Activated T-helper 1 cell treated with Interleukin-2 at 50 U/mL for 16 hours (primary cell): ENCODE measurements at regions not wholly inside any gene's neighbourhood (a gene's known extent, or its start where the extent isn't known, plus 50 kb on each side); places are given as distances from the start of the nearest gene placed in this dataset.

Experiments
- DNase-seq: peaks from one replicate; pipeline ENCODE4 v3.0.0-alpha.2; 2020; ENCODE audit warnings: low read depth

DNA sequence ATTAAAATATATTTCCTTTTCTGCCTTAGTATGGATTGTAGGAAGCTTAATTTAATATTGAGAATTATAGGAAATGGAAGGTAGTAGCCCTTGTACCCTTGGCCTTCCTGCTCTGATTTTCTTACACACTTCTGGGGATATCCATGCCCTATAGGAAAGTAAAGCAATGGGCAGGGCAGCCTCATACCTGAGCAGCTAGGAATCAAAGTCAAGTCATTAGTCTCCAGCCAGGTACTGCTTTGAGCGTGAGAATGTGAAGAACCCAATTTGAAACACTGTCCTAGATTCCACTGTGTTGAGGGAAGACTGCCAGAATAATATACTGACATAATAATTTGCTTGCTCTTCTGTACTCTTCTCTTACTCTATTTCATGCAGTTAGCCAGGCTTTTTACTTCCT is 51.0 kb upstream of the L3MBTL3 start:
- no peak for DNase-seq

DNA sequence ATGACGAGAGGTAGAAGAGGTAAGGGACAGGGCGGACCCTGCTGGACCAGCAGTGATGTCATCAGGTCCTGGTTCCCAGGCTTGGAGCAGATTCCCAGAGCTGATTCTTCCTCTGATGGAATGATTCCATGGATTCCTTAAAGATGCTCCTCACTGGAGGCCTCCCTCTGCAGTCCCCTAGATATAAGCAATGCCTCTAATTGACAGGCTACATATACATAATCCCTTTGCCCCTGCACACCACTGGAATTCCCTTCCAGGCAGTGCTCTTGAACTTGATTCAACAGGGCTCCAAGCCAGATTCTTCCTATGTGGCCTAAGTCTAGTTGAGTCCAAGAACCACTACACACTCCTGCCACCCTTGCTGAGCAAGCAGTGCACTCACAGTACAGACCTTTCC is 52.3 kb upstream of the L3MBTL3 start:
- no peak for DNase-seq

DNA sequence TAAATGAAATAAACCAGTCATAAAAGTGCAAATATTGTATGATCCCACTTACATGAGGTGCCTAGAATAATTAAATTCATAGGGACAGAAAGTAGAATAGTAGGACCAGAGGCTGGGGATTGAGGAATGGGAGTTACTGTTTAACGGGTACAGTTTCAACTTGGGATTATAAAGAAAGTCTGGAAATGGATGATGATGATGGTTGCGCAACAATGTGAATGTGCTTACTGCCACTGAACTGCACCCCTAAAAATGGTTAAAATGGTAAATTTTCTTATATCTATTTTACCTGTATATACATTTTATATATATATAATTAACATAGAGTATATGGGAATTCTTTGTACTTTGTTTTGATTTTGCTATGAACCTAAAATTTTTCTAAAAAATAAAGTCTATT is 53.3 kb upstream of the L3MBTL3 start:
- DNase-seq, result no peak

DNA sequence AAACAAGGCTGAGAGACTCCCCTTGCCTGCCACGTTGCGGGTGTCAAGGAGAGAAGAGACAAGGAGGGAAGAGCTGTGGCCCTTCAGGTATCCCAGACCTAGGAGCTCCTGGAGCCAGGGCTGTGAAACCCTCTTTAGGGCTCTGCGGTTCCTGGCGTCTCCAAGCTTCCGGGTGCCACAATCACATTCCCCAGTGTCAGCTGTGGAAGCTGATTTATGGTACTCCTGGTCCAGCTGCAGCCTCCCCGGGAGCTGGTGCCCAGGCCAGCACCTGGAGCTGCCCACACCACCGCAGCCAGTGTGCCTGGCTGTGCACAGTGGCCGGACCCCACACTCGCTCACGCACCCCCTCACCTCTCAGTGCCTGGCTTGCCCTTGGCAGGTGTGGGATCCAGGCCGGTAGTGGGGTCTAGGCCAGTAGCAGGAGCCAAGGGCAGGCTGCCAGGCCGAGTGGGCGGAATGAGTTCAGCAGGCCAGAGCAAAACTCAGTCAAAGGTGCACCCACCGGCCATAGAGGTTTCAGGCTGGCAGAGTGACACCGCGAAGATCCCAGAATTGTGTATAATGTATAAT is 58.9 kb upstream of the L3MBTL3 start:
- DNase-seq, result no peak

DNA sequence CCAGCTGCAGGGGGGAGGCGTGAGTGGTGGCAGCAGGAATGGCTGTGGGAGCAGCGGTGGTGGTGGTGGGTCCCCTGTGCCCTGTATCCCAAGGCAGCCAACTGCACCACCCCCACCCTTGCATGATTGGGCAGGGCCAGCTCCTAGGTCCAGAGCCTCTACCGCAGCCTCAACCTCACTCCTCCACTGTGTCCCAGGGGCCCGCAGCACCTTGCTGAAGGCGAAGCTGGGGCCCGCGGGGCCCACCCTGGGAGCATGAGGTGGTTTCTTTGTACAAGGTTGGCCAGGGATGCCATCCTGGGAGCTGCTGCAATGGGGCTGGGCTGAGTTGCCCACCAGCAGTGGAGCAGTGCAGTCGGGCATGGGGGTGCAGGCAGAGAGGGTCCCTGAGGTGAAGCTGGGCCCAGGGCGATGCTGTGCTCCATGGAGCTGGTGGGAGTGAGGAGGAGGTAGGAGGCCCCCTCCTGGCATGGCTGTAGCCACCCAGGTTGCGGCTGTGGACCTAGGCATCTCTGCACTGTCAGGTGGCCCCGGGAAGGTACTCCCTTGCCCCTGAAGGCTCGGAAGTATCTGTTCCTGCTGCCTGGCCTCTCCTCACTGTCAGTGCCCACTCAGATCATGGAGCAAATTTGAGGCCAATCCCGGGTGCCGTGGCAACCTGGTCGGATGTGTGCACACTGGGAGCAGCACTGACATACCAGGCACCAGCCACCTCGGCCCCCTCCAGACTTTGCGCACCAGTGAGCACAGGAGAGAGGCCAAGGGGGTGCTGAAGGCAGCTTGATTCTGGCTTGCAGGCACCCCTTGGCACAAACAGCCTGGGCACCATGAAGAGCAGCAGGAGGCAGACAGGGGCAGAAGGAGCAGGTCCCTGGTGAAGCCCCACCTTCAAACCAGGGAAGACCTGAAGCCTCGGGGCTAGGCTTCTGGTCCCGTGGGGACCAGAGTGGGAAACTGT is 60.2 kb upstream of the L3MBTL3 start:
- DNase-seq, result no peak

DNA sequence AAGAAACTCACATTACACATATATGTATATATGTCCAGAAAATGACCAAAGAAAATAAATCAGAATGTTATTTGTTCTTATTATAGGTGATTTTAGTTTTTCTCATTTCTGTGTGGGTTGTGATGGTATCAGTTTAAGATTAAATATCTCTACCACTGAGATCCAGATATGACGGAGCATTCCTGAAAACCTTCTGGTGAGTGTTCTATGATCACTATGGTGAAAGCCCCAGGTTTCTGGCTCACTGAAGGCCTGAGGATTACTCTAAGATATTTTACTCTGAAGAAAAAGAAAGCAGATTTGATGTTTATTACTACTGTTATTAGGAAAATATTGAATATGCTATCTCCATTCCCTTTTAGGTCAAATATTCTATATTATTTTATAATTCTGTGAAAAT is 62.8 kb upstream of the L3MBTL3 start:
- DNase-seq, result no peak

DNA sequence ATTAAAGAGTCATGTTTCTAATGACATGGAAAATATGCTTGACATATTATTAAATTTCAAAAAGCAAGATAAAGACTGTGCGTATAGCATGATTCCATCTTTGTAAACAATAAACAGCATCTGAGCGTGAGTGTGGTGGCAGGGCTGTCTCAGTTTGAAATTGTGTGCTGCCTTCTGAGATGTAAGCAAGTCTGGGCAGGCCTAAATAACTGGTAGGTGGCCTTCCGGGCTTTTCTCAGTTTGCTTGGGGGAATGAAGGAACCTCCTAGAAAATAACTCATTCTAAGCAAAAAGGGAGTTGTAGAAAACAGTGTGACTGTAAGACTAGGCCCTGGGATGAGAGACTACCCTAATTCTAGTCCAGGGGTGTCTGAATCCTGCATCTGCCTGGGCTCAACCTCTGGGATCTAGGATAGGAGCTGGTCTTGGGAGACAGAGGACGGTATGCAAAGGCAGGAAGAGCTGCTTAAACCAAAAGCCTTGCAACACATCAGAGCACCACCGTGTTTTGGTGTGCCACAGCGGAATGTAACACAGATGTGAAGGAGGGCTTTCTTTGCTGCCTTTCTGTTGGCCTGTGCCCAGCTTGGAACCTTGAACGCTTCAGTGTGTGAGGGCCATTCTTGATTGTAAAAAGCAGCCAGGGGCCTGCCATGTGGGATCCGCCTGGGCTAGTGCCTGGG is 63.5 kb upstream of the L3MBTL3 start:
- DNase-seq, result no peak

DNA sequence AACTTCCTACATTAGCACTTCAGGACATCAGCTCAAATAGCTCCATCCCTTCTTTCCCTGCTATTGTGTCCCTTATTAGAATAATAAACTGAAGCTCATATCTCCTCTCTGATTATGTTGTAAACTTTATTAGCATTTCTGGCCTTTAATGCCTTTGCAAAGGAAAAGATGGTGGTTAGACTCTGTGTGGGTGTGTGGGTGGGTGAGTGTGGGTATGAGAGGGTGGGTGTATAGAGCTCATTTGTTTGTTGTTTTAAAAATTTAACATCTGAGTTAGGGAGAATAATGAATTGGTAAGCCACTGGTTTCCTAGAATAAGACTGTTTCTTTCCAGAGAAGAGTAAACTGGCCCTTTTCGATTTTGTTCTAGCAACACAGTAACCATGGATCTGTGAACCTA is 70.6 kb upstream of the L3MBTL3 start:
- no peak for DNase-seq

DNA sequence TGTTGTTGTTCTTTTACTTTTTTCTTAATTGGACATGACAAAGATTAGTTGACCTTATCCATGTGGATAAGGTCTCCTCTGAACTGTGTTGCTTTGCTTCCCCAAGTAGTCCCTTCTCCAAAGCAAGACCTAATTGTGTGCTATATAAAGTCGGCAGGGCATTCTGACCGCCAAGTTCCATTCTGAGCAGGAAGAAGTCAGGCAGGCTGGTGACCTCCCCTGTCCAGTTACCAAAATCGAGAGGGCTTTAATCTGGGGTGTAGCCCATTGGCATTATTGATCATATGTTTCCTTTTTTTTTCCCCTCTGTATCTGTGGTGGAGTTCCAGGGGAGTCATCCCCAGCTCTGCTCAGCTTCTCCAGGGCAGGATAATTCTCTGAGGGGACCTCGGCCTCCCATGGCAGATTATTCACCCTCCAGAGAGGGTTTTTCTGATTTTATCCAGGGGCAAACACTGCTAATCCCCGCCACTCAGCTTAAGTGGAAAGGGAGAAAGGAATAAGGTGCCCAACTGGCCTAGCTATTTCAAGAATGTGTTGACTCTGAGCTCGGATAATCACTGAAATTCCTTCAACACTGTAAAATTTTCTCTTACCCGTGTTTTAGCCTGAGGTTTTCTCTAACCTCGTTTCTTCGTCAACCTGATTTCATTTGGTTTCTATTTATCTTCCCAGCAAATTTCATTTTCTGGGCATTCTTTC is 71.8 kb upstream of the L3MBTL3 start:
- no peak for DNase-seq

DNA sequence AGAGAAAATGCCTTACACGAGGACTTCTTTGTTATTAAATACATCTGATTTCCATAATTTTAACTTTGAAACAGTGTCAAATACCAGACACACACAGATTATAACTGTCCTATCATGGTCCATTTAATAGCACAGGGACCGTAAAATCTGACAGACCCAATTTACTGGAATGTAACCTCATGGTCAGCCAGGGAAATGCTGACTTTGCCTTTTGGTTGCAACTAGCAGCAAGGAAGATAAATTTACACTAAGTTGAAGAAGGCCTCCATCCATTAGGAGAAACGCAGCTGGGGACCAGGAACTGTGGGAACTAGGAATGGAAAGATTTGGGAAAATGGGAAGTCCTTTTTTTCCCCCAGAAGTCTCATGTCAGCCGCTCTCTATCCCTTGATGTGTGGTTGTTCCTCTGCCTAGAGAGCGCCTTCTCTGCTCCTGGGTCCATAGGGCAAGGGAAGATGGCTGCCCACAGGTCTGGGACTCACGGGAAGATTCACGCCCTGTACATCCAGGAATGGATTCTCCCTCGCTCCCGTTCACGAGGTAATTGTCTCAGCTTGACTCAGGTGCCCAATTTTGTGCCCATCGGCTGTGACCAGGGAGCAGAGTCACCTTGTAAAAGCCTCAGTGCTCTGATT is 74.6 kb upstream of the L3MBTL3 start:
- no peak for DNase-seq

DNA sequence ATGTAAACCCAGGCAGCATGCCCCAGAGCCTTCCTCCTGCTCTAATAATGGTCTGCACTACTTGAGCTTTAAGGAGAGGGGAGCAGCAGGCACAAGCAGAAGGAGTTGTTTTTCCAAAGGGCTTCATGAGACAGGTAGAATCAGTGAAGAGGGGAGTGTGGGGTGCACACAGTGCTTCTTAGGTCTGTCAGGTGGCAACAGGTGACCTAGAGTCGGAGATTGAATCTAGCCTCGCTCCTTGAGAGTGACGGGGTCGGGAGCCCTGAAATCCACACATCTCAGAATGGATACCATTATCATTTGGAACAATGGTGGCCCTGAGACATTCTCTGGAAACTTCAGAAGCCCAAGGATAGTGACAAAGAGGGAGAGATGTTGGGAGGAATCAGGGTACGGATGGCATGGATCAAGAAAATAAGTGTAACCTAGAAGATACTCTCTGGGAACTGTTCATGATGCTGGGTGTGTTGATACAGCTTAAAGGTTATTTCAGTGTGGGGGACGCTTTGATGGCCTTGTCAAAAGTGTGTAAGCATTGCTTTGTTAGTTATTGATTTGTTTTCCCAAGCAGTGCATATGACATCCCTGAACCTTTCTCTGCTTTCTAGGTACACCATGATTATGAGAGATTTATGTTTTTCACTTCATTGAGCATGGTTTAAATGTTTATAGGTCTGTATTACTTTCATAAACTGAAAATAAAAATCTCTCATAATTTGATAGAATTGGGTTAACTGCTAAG is 77.8 kb upstream of the L3MBTL3 start:
- no peak for DNase-seq

DNA sequence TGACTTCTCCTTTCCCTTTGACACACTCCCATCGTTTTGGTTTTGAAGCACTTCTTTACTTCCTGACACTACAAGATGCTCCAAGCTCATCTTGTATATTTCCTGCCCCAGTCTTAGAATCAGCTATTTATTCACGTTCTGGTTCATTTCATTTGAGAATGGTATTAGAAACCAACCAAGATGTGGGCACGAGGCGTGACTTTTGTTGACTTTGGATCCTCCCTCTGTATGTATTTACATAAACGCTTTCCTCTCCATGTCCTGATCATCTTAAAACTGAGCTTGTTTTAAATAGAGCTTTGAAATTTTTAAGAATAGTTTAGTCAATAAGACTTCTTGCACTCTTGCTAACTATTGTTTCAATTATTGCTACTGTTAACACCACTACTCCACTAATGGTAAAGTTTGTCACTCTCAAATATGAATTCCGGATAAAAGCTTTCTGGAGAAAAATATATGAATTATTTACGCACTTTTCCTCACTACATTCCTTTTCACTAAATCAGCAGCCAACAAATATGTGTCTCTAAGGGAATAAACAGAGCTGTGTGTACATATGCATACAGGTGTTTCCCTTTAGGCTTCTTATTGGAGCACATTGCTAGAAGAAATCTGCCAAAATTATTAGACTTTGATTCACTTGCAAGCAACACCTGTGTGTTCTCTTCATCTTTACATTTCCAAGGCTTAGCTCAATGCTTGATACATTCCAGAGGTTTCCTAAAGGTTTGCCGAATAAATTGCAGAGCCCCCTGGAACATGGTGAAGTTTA is 77.3 kb upstream of the TMEM244 start:
- DNase-seq, result no peak

DNA sequence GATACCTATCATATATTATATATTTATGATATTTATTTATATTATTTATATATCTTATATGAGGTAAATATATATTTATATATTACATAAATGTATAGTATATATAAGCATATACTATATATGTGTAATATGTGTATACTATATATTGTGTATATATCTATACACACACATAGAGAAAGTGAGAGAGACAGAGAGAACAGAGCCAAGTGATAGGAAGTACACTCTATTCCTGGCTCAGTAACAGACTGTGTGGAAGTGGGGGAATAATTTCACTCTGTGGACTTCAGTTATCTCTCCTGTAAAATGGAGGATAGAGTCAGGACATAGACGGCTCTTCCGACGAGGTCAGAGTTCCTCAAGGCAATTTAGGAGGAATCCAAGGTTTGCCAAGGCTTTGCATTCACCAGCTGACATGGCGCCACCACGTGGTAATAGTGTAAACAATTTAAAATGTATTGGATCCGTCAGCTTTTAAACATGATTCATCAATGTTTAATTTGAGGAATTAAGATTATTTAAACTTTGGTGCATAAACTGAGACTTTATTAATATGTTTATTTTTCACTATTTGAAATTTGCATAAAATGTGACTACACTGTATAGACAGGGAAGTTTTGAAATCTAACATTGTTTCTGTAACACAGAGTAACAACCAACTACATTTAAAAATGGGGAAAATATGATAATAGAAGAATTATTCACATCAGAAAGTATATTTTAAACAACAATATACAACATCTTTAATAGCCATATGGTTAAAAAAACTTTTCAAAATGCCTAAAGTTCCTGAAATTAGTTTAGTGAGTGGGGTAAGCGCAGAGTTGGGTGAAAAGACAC is 75.4 kb upstream of the TMEM244 start:
- DNase-seq, result peak; percentile 6

DNA sequence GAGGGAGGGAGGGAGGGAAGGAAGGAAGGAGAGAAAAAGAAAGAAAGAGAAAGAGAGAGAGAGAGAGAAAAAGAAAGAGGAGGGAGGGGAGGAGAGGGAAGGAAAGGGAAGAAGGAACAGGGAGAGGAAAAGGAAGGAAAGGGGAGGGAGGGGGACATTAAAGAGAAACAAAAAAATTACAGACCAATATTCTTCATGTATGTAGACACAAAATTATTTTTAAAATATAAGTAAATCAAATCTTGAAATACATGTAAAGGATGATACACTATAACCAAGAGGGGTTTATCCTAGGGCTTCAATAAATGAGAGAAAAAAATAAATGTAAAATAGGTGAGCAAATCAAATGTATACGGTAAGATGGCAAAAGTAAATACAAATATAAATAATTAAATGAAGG is 71.2 kb upstream of the TMEM244 start:
- no peak for DNase-seq

DNA sequence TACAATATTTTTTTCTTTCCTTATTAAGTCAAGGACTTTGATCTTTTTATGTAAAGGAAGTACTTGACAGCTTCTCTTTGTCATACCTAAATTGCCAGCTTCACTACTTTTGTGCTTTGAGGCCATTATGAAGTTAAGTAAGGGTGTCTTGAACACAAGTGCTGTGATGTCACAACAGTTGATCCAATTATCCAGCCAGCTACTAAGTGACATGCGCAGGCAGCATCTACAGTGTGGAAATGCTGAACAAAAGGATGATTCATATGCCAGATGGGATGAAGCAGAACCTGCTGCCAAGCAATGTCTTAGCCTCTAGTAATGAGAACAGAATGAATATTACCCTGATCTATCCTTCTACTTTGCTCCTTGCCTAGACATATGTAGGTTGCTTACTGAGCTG is 68.3 kb upstream of the TMEM244 start:
- no peak for DNase-seq

DNA sequence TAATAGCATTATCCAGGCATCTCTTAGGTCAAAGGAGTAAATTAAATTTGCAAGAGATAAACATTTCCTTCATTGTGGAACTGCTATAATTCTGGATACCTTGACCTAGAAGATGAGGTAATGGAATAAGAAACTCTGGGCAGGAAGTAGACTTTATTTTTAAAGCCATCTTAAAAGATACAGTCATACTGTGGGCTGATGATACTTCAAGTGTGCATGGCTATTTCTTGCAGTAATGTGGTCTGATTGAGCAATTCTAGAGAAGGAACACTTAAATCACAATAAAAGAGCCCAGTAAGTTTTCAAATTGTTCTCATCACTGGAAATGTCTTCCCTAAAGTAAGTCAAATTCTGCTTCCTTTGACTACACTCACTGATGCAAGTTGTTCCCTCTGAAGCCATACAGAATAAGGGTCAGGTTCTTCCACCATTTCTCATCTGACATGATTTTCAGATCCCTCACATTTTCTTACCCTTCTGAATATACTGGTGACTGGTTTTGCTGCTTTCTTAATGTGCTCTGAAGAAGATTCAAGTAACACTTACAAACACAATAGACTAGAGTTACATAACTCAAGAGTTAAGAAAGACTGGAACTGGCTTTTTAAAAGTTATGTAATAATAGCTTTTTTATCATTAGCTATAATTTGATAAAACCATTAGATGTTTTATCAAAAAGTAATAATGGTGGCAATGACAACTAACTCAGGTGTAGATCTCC is 62.6 kb upstream of the TMEM244 start:
- no peak for DNase-seq

DNA sequence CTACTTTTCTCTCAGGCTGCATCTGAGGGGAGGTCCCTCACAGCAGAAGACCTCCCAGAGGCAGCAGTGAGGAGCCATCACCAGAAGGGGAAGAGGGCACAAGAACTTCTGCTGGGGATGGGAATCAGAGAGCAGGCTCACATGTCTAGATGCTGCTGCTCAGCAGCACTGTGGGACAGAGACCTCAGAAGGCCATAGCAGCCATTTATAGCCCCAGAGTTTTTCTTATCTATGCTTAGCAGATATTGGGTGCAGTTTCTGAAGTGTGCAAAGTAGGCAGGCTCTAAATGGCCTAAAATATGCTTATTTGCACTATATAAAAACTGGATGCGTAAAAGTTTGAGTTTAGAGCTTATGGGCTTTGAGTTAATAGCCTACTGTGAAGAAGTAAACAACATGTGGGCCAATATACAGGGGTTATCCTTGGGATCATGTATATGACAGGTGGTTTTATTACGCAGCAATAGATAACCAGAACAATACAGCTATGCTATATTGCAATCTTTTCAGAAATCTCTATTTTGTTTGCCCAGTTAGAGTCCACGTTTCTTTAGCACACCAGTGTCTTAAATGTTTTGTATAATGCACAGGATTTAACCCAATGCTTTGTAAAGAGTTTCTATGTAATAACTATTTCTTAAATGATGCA is 60.2 kb upstream of the TMEM244 start:
- DNase-seq, result no peak

DNA sequence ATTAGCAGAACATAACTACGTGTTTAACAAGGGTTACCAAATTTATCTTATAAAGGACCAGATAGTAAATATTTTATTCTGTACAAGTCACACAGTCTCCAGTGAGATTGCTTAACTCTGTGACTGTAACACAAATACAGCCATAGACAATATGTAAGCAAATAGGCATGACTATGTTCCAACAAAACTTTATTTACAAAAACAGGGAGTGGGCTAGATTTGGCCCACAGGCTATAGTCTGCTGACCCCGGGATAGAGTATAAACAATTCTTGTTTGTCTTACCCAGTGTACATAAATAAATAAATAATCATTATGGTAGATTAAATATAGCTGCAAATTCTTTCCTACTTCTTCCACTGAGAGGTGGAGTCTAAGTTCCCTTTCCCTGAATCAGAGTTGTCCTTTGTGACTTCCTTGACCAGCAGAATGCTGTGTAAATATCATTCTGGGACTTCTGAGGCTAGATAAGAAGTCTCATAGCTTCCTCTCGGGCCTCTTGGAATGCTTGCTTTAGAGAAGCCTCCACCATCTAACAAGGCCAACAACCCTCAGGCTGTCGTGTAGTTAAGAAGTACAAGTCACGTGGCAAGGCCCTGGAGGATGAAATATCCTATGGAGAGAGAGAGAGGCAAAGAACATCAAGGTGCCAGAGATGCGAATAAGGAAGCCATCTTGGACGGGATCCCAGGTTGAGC is 59.1 kb upstream of the TMEM244 start:
- DNase-seq, result no peak
